Prostate gland (tissue), 2 donors: ENCODE measurements at regions not wholly inside any gene's neighbourhood (a gene's known extent, or its start where the extent isn't known, plus 50 kb on each side); places are given as distances from the start of the nearest gene placed in this dataset.

Experiments used
- CTCF ChIP-seq, 4 experiments: fragments of 200-600 bp in 2 of 4; fragments of 450-650 bp in 2 of 4; sonication (generic) in 2 of 4; IDR thresholded peaks; 1 replicate in 3 of 4; 2 replicates in 1 of 4; pipeline ENCODE4 v1.5.1; 2016 to 2019; ENCODE audit warnings: antibody characterized with exemption in 4 of 4, mild to moderate bottlenecking in 2 of 4, moderate library complexity in 2 of 4
- POLR2A ChIP-seq: fragments of 450-650 bp; IDR thresholded peaks from one replicate; pipeline ENCODE4 v1.6.1; 2016; ENCODE audit warnings: antibody characterized with exemption, mild to moderate bottlenecking
- POLR2AphosphoS5 ChIP-seq: sonication (generic); formaldehyde crosslinking; IDR thresholded peaks from one replicate; pipeline ENCODE4 v1.6.1; 2017; ENCODE audit warnings: antibody characterized with exemption

- no peak for TF ChIP-seq CTCF (IDR thresholded peaks at IDR 0.05)
- TF ChIP-seq POLR2AphosphoS5, result no peak
- TF ChIP-seq POLR2A, result no peak
These were observed 329.9 kb downstream of the MSX2 start for GRCh38 chr5:175054243-175054642.
